Neuronal stem cell (in vitro differentiated cells): ENCODE measurements at regions not wholly inside any gene's neighbourhood (a gene's known extent, or its start where the extent isn't known, plus 50 kb on each side); places are given as distances from the start of the nearest gene placed in this dataset.

ENCODE experiments used
- DNase-seq: peaks from one replicate; pipeline ENCODE4 v3.0.0-alpha.2; 2013; ENCODE audit warnings: low spot score
- H2AFZ ChIP-seq: one replicate; pipeline ENCODE4 v1.6.1; 2013; ENCODE audit warnings: mild to moderate bottlenecking, low read length, inconsistent platforms
- H2AK5ac ChIP-seq: 2 replicates; pipeline ENCODE4 v1.6.1; 2013; ENCODE audit warnings: low read depth, mild to moderate bottlenecking, inconsistent platforms, low read length, moderate library complexity, mixed read lengths
- H2BK120ac ChIP-seq: 2 replicates; pipeline ENCODE4 v1.6.1; 2013; ENCODE audit warnings: low read depth, mild to moderate bottlenecking, inconsistent platforms, low read length, moderate library complexity, mixed read lengths
- H2BK12ac ChIP-seq: one replicate; pipeline ENCODE4 v1.6.1; 2013; ENCODE audit warnings: low read length, inconsistent platforms
- H2BK15ac ChIP-seq: 2 replicates; pipeline ENCODE4 v1.6.1; 2013; ENCODE audit warnings: mild to moderate bottlenecking, low read length, inconsistent platforms, mixed read lengths
- H2BK5ac ChIP-seq: one replicate; pipeline ENCODE4 v1.6.1; 2013; ENCODE audit warnings: inconsistent platforms, mild to moderate bottlenecking, low read length, moderate library complexity
- H3K14ac ChIP-seq: one replicate; pipeline ENCODE4 v1.6.1; 2013; ENCODE audit warnings: low read length, inconsistent platforms
- H3K18ac ChIP-seq: 2 replicates; pipeline ENCODE4 v1.6.1; 2013; ENCODE audit warnings: low read length, inconsistent platforms
- H3K23ac ChIP-seq: 2 replicates; pipeline ENCODE4 v1.6.1; 2013; ENCODE audit warnings: low read depth, mild to moderate bottlenecking, mixed read lengths, low read length, inconsistent platforms; ENCODE audit not compliant: poor library complexity
- H3K27ac ChIP-seq: replicated peaks from 3 replicates; pipeline ENCODE4 v1.5.1; 2013; ENCODE audit warnings: low read length, inconsistent platforms
- H3K27me3 ChIP-seq, 3 experiments: 2 replicates each; pipeline ENCODE4 v1.6.1; 2013; ENCODE audit warnings: low read length in 3 of 3, mild to moderate bottlenecking in 2 of 3, inconsistent platforms in 1 of 3, low read depth in 1 of 3, mixed read lengths in 1 of 3, moderate library complexity in 1 of 3; ENCODE audit not compliant: control insufficient read depth in 3 of 3, insufficient read depth in 3 of 3
- H3K36me3 ChIP-seq, 2 donors: replicated peaks in 1 of 2; 2 replicates each; pipeline ENCODE4 v1.6.1; 2013; ENCODE audit warnings: low read length in 2 of 2; ENCODE audit not compliant: control insufficient read depth in 2 of 2, insufficient read depth in 2 of 2
- H3K4ac ChIP-seq: 2 replicates; pipeline ENCODE4 v1.6.1; 2013; ENCODE audit warnings: inconsistent platforms, mild to moderate bottlenecking, low read length, moderate library complexity
- H3K4me1 ChIP-seq, 2 donors: 1 replicate in 1 of 2; 2 replicates in 1 of 2; pipeline ENCODE4 v1.6.1; 2013; ENCODE audit warnings: low read length in 2 of 2, low read depth in 1 of 2; ENCODE audit not compliant: control insufficient read depth in 2 of 2, insufficient read depth in 1 of 2
- H3K4me2 ChIP-seq: one replicate; pipeline ENCODE4 v1.6.1; 2013; ENCODE audit warnings: mild to moderate bottlenecking, low read length, inconsistent platforms; ENCODE audit not compliant: insufficient read depth, poor library complexity, severe bottlenecking
- H3K4me3 ChIP-seq, 2 donors: 2 replicates each; pipeline ENCODE4 v1.5.1; 2013; ENCODE audit warnings: low read length in 2 of 2, mild to moderate bottlenecking in 2 of 2, inconsistent platforms in 1 of 2, moderate library complexity in 1 of 2
- H3K79me1 ChIP-seq: one replicate; pipeline ENCODE4 v1.6.1; 2013; ENCODE audit warnings: low read depth, mild to moderate bottlenecking, inconsistent platforms, low read length, moderate library complexity
- H3K9ac ChIP-seq: one replicate; pipeline ENCODE4 v1.6.1; 2013; ENCODE audit warnings: mild to moderate bottlenecking, low read depth, low read length, inconsistent platforms; ENCODE audit not compliant: poor library complexity
- H3K9me3 ChIP-seq, 2 donors: replicated peaks in 1 of 2; 2 replicates each; pipeline versions ENCODE3 to v1.6.1; 2013; ENCODE audit warnings: low read length in 2 of 2, mild to moderate bottlenecking in 2 of 2, inconsistent platforms in 1 of 2, low read depth in 1 of 2, mixed read lengths in 1 of 2, moderate library complexity in 1 of 2; ENCODE audit not compliant: control insufficient read depth in 2 of 2, insufficient read depth in 1 of 2
- H4K8ac ChIP-seq: one replicate; pipeline ENCODE4 v1.6.1; 2013; ENCODE audit warnings: low read depth, mild to moderate bottlenecking, inconsistent platforms, low read length, moderate library complexity
- H4K91ac ChIP-seq: one replicate; pipeline ENCODE4 v1.6.1; 2013; ENCODE audit warnings: low read length, low read depth, mild to moderate bottlenecking, inconsistent platforms; ENCODE audit not compliant: poor library complexity
- WGBS, 2 donors: extraction: QIAGEN DNeasy Blood & Tissue Kit; methylation state at CpG; one replicate each; pipeline ENCODE4 v1.1.7; 2013; ENCODE audit warnings: missing lambda C conversion rate in 2 of 2, mixed read lengths in 1 of 2; ENCODE audit not compliant: insufficient read length in 2 of 2, insufficient replicate concordance in 1 of 2; ENCODE audit errors: extremely low coverage in 2 of 2; 5-methylcytosine and 5-hydroxymethylcytosine counted together

GRCh38 chr17:79301469-79301868, 226.8 kb downstream of the ENGASE start:
- Histone ChIP-seq H2AK5ac (no peak overlapping the region), H2AFZ (no peak overlapping the region), H2BK120ac (no peak overlapping the region), H3K27ac (no peak overlapping the region), H3K9ac (no peak overlapping the region), H3K4ac (no peak overlapping the region), H3K36me3 (no peaks in the 10 kb centered on the region), H3K23ac (no peak overlapping the region), H3K27me3 (peaks cover 0 to 16% (median 2%) of the 10 kb centered on the region in 3 experiments), H2BK15ac (no peak overlapping the region), H2BK12ac (no peak overlapping the region), H3K79me1 (no peaks in the 10 kb centered on the region), H3K4me3 (no peak overlapping the region), H2BK5ac (no peak overlapping the region), H4K8ac (no peak overlapping the region), H3K4me1 (peaks cover 0 to 6% of the 10 kb centered on the region in 2 donors), H3K18ac (no peak overlapping the region), H3K9me3 (no peaks in the 10 kb centered on the region), H3K4me2 (no peak overlapping the region), H4K91ac (no peak overlapping the region), H3K14ac (no peak overlapping the region)
- no CpG with 5 or more reads among the region's 8 CpGs for WGBS, 2 donors
- no peak for DNase-seq

- no peak overlapping the region for H3K9ac ChIP-seq
- H2AFZ ChIP-seq, result no peak overlapping the region
- no peak overlapping the region for H2BK15ac ChIP-seq
- peaks cover 0 to 14% (median 4%) of the 10 kb centered on the region in 3 experiments for H3K27me3 ChIP-seq
- H3K4me1 ChIP-seq, result peaks cover 0 to 2% of the 10 kb centered on the region in 2 donors
- H3K9me3 ChIP-seq, result no peaks in the 10 kb centered on the region
- H2BK12ac ChIP-seq, result no peak overlapping the region
- H3K4me3 ChIP-seq, result no peak overlapping the region
- H3K36me3 ChIP-seq, result no peaks in the 10 kb centered on the region
- H3K14ac ChIP-seq, result no peak overlapping the region
- no peak overlapping the region for H3K27ac ChIP-seq
- no peak overlapping the region for H2BK5ac ChIP-seq
- H2AK5ac ChIP-seq, result no peak overlapping the region
- no peak for DNase-seq
- no peak overlapping the region for H3K4ac ChIP-seq
- WGBS, 2 donors, result no CpG with 5 or more reads among the region's 7 CpGs
- no peak overlapping the region for H2BK120ac ChIP-seq
- H4K91ac ChIP-seq, result no peak overlapping the region
- no peak overlapping the region for H3K23ac ChIP-seq
- no peaks in the 10 kb centered on the region for H3K79me1 ChIP-seq
- H3K18ac ChIP-seq, result no peak overlapping the region
- H4K8ac ChIP-seq, result no peak overlapping the region
- H3K4me2 ChIP-seq, result no peak overlapping the region
Measured at GRCh38 chr17:79299349-79299748, 224.7 kb downstream of the ENGASE start.

- Histone ChIP-seq H3K9ac (no peak overlapping the region), H3K14ac (no peak overlapping the region), H3K23ac (peak overlapping the region; percentile 44), H3K4me3 (no peak overlapping the region), H2BK12ac (no peak overlapping the region), H2AFZ (no peak overlapping the region), H3K4ac (no peak overlapping the region), H3K18ac (peak overlapping the region; percentile 48), H2BK120ac (no peak overlapping the region), H2BK15ac (no peak overlapping the region), H4K91ac (no peak overlapping the region), H2AK5ac (no peak overlapping the region), H3K27me3 (peaks cover 0 to 14% (median 4%) of the 10 kb centered on the region in 3 experiments), H3K36me3 (no peaks in the 10 kb centered on the region), H2BK5ac (no peak overlapping the region), H3K4me2 (no peak overlapping the region), H3K4me1 (peaks cover 0 to 2% of the 10 kb centered on the region in 2 donors), H4K8ac (no peak overlapping the region), H3K27ac (no peak overlapping the region), H3K79me1 (no peaks in the 10 kb centered on the region), H3K9me3 (no peaks in the 10 kb centered on the region)
- no CpG with 5 or more reads among the region's 12 CpGs for WGBS, 2 donors
- no peak for DNase-seq
Measured at GRCh38 chr17:79298799-79299198, 224.2 kb downstream of the ENGASE start.

- Histone ChIP-seq H4K8ac (no peak overlapping the region), H3K79me1 (no peaks in the 10 kb centered on the region), H3K14ac (no peak overlapping the region), H3K9ac (no peak overlapping the region), H3K27ac (no peak overlapping the region), H2BK5ac (no peak overlapping the region), H3K23ac (no peak overlapping the region), H3K18ac (no peak overlapping the region), H3K36me3 (no peaks in the 10 kb centered on the region), H3K27me3 (peaks cover 0 to 17% (median 2%) of the 10 kb centered on the region in 3 experiments), H2BK15ac (no peak overlapping the region), H2BK12ac (no peak overlapping the region), H3K9me3 (no peaks in the 10 kb centered on the region), H3K4me2 (no peak overlapping the region), H4K91ac (no peak overlapping the region), H2AFZ (no peak overlapping the region), H2AK5ac (no peak overlapping the region), H3K4ac (no peak overlapping the region), H2BK120ac (no peak overlapping the region), H3K4me3 (no peak overlapping the region), H3K4me1 (peaks cover 0 to 2% of the 10 kb centered on the region in 2 donors)
- no CpG with 5 or more reads among the region's 7 CpGs for WGBS, 2 donors
- DNase-seq, result no peak
Measured at GRCh38 chr17:79296243-79296642, 221.6 kb downstream of the ENGASE start.
